Keratinocyte (primary cell): ENCODE measurements at regions not wholly inside any gene's neighbourhood (a gene's known extent, or its start where the extent isn't known, plus 50 kb on each side); places are given as distances from the start of the nearest gene placed in this dataset.

ENCODE experiments used
- CTCF ChIP-seq, 3 experiments: IDR thresholded peaks in 1 of 3; conservative IDR thresholded peaks in 1 of 3; optimal IDR thresholded peaks in 1 of 3; 2 replicates in 2 of 3; 3 replicates in 1 of 3; pipeline versions ENCODE3 to v1.5.1; 2011; ENCODE audit warnings: low read length in 3 of 3, mild to moderate bottlenecking in 3 of 3, moderate library complexity in 2 of 3, control low read depth in 1 of 3, inconsistent platforms in 1 of 3; ENCODE audit not compliant: insufficient read depth in 2 of 3; ENCODE audit errors: extremely low read depth in 1 of 3
- EZH2 ChIP-seq: IDR thresholded peaks from one replicate; pipeline ENCODE4 v1.6.1; 2012; ENCODE audit warnings: inconsistent platforms, mild to moderate bottlenecking, low read length, moderate library complexity

- no peak for TF ChIP-seq CTCF (optimal IDR thresholded peaks at IDR 0.05 in 1 of 3, IDR thresholded peaks at IDR 0.05 in 1 of 3, conservative IDR thresholded peaks at IDR 0.05 in 1 of 3; ENCODE audit: extremely low read depth in 1 of 3, insufficient read depth in 2 of 3, low read length in 3 of 3)
- TF ChIP-seq EZH2, result no peak
Observed at GRCh38 chr2:150803689-150804398, 316.4 kb upstream of the RND3 start.
